ENCODE measurements at regions not wholly inside any gene's neighbourhood (a gene's known extent, or its start where the extent isn't known, plus 50 kb on each side); places are given as distances from the start of the nearest gene placed in this dataset.

GRCh38 chr3:80553211-80553610, 785.4 kb upstream of the ROBO1 start:
- TF ChIP-seq CTCF (IDR thresholded peaks at IDR 0.05) = no peak
- no peak for TF ChIP-seq POLR2A (IDR thresholded peaks at IDR 0.05)
